Mucosa of descending colon (tissue), 3 donors: ENCODE measurements at regions not wholly inside any gene's neighbourhood (a gene's known extent, or its start where the extent isn't known, plus 50 kb on each side); places are given as distances from the start of the nearest gene placed in this dataset.

Experiments used
- ATAC-seq: fragments of 200-7000 bp; cut with Tn5 transposase; one replicate; pipeline ENCODE4 v1.9.1; 2020; ENCODE audit warnings: mild to moderate bottlenecking, moderate library complexity
- DNase-seq, 3 donors: peaks; one replicate each; pipeline ENCODE4 v3.0.0-alpha.2; 2020
- H3K36me3 ChIP-seq: fragments of 200-600 bp; one replicate; pipeline ENCODE4 v1.8.0; 2021; ENCODE audit warnings: low read depth, mild to moderate bottlenecking
- H3K4me1 ChIP-seq: fragments of 200-600 bp; one replicate; pipeline ENCODE4 v1.8.0; 2021; ENCODE audit warnings: low read depth, mild to moderate bottlenecking
- H3K4me3 ChIP-seq: fragments of 200-600 bp; one replicate; pipeline ENCODE4 v1.8.0; 2021; ENCODE audit warnings: mild to moderate bottlenecking
- H3K9me3 ChIP-seq: fragments of 200-600 bp; one replicate; pipeline ENCODE4 v1.8.0; 2021; ENCODE audit warnings: mild to moderate bottlenecking
- CTCF ChIP-seq: fragments of 200-600 bp; IDR thresholded peaks from one replicate; pipeline ENCODE4 v1.8.0; 2022; ENCODE audit warnings: antibody characterized with exemption, mild to moderate bottlenecking
- intact Hi-C, 2 donors: fragments of 100-400 bp; cut with DNase I in 1 of 2; cut with micrococcal nuclease in 1 of 2; formaldehyde crosslinking; loops; one replicate each; pipeline versions ENCODE4 v1.11.0 to v1.11.1; 2022; cut with DNase I, micrococcal nuclease
- donor health status: DM: no; HTN: no; CAD: no; lungs with moderate emphysema.
- donor health status: DM: no; HTN: no; CAD: no.
- donor health status: DM: no; HTN: yes; CAD: no.

- H3K9me3 ChIP-seq, result no peaks in the 10 kb centered on the region
- ATAC-seq, result no peak
- no peak for DNase-seq
- TF ChIP-seq CTCF, result no peak
- H3K4me3 ChIP-seq, result no peak overlapping the region
- H3K36me3 ChIP-seq, result no peaks in the 10 kb centered on the region
- no peaks in the 10 kb centered on the region for H3K4me1 ChIP-seq
- intact Hi-C loops, result no loop called here
Observed at GRCh38 chrX:39073131-39073530, 271.9 kb downstream of the MID1IP1 start.

- H3K36me3 ChIP-seq, result no peaks in the 10 kb centered on the region
- ATAC-seq (no peak), DNase-seq (no peak)
- H3K4me1 ChIP-seq, result no peaks in the 10 kb centered on the region
- no peaks in the 10 kb centered on the region for H3K9me3 ChIP-seq
- H3K4me3 ChIP-seq, result no peak overlapping the region
- intact Hi-C loops, result no loop called here
- TF ChIP-seq CTCF, result no peak
Observed at GRCh38 chrX:39096599-39096998, 295.3 kb downstream of the MID1IP1 start.

- no peak for TF ChIP-seq CTCF
- no peak for DNase-seq
- Histone ChIP-seq H3K9me3 (no peaks in the 10 kb centered on the region), H3K36me3 (no peaks in the 10 kb centered on the region), H3K4me1 (no peaks in the 10 kb centered on the region), H3K4me3 (no peak overlapping the region)
- intact Hi-C loops, result no loop called here
- no peak for ATAC-seq
Observed at GRCh38 chrX:39104745-39105144, 303.5 kb downstream of the MID1IP1 start.

GRCh38 chrX:39112143-39112542 is 310.9 kb downstream of the MID1IP1 start:
- intact Hi-C loops, result no loop called here
- DNase-seq, result no peak
- no peaks in the 10 kb centered on the region for H3K36me3 ChIP-seq
- no peaks in the 10 kb centered on the region for H3K9me3 ChIP-seq
- TF ChIP-seq CTCF, result no peak
- no peaks in the 10 kb centered on the region for H3K4me1 ChIP-seq
- no peak for ATAC-seq
- H3K4me3 ChIP-seq, result no peak overlapping the region

GRCh38 chrX:39115166-39115565 is 313.9 kb downstream of the MID1IP1 start:
- Histone ChIP-seq H3K9me3 (no peaks in the 10 kb centered on the region), H3K4me3 (no peak overlapping the region), H3K36me3 (no peaks in the 10 kb centered on the region), H3K4me1 (no peaks in the 10 kb centered on the region)
- intact Hi-C loops, result no loop called here
- ATAC-seq, result no peak
- no peak for TF ChIP-seq CTCF
- DNase-seq, result no peak

- no peak for DNase-seq
- Histone ChIP-seq H3K36me3 (no peaks in the 10 kb centered on the region), H3K4me1 (no peaks in the 10 kb centered on the region), H3K4me3 (no peak overlapping the region), H3K9me3 (no peaks in the 10 kb centered on the region)
- intact Hi-C loops, result no loop called here
- ATAC-seq, result no peak
- no peak for TF ChIP-seq CTCF
Observed at GRCh38 chrX:39117101-39117500, 315.8 kb downstream of the MID1IP1 start.
